ENCODE measurements at regions not wholly inside any gene's neighbourhood (a gene's known extent, or its start where the extent isn't known, plus 50 kb on each side); places are given as distances from the start of the nearest gene placed in this dataset.

DNA sequence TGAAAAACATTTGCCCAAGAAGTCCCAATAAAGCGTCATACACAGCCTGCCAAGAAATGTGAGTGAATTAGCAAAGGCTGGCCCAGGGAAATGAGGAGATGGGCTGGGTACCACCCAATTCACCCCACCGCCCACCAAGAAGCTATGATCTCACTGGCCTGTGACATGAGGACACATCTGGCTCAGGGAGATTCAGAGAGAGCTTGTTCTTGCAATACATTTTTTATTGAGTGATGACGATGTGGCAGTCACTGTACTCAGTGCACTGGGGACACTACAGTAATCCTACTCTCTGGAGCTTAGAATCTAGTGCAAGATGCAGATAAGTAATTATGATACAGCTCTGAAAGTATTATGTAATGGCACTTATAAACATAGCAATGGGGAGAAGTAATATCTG lies 64.6 kb upstream of the IGFBP2 start:
- no peak overlapping the region for H3K27ac ChIP-seq (ENCODE audit: extremely low read depth, low read depth, low read length)
- H3K9ac ChIP-seq (ENCODE audit: insufficient read depth in 1 of 2, low read depth in 2 of 2, low read length in 2 of 2), result no peak overlapping the region
- no peak overlapping the region for H2AFZ ChIP-seq (ENCODE audit: low read depth, low read length)
- intact Hi-C loops (cut with micrococcal nuclease) (no loop called here), in situ Hi-C loops (cut with MboI) (no loop called here)
- H3K36me3 ChIP-seq (ENCODE audit: control insufficient read depth, insufficient read depth, low read length), result no peaks in the 10 kb centered on the region
- H3K4me3 ChIP-seq, result no peak overlapping the region
- WGBS (ENCODE audit: insufficient coverage, low coverage, missing lambda C conversion rate), result 0% methylated on average over 3 of the region's 3 CpGs
- H3K79me2 ChIP-seq (ENCODE audit: control insufficient read depth, insufficient read depth, low read length), result no peaks in the 10 kb centered on the region
- DNase-seq (ENCODE audit: extremely low read depth in 1 of 4, low spot score in 3 of 4), result no peak
- ChIA-PET POLR2A (interaction anchor here (1.2 kb wide), 1 partner anchor 11 kb away, joined by 4 read pairs; no protein-coding TSS in a partner anchor), CTCF (ENCODE audit: low intra/inter-chr PET ratio) (no interaction called here)
- no peak for ATAC-seq
- TF ChIP-seq, protein P1, sequence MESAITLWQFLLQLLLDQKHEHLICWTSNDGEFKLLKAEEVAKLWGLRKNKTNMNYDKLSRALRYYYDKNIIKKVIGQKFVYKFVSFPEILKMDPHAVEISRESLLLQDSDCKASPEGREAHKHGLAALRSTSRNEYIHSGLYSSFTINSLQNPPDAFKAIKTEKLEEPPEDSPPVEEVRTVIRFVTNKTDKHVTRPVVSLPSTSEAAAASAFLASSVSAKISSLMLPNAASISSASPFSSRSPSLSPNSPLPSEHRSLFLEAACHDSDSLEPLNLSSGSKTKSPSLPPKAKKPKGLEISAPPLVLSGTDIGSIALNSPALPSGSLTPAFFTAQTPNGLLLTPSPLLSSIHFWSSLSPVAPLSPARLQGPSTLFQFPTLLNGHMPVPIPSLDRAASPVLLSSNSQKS (CRISPR knock-in tag; IDR thresholded peaks at IDR 0.05), result no peak
- TF ChIP-seq TAF7 (tag; IDR thresholded peaks at IDR 0.05), result no peak
- peaks cover 4 to 22% of the 10 kb centered on the region in 2 experiments; a peak in 3 of 5 replicates for H3K27me3 ChIP-seq (ENCODE audit: control insufficient read depth in 2 of 2, insufficient read depth in 2 of 2, low read length in 2 of 2)
- H3K4me2 ChIP-seq (ENCODE audit: insufficient read depth, low read length), result no peak overlapping the region
- FAIRE-seq, result no peak
- H3K9me1 ChIP-seq (ENCODE audit: control insufficient read depth, insufficient read depth, low read length), result no peaks in the 10 kb centered on the region
- H4K20me1 ChIP-seq (replicated peaks; ENCODE audit: control insufficient read depth, insufficient read depth, low read length), result no peaks in the 10 kb centered on the region
- H3K4me1 ChIP-seq (replicated peaks in 1 of 2; ENCODE audit: control insufficient read depth in 2 of 2, insufficient read depth in 2 of 2, low read length in 2 of 2), result no peaks in the 10 kb centered on the region
- H3K9me3 ChIP-seq (replicated peaks; ENCODE audit: control insufficient read depth, insufficient read depth, low read depth, low read length), result no peaks in the 10 kb centered on the region
- BruUV-seq (replicated peaks), result no TSS peak

DNA sequence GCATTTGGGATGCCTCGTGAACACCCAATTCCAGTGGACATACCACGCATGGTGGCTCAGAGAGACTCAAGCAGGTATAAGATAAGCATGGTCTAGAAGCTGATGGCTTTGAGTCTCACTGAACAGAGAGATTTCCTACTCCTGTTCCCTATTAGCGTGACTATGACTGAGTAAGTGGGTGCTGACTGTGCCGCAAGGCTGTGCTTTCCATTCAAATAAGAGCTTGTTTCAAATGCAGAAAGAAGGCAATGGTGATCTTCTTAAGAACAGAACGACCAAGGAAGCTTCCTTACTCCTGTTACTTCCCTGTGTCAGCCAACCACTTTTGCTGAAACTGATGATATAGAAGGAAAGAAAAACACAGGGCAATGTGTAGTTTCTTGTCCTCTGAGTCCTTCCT lies 63.5 kb upstream of the IGFBP2 start:
- Histone ChIP-seq H3K4me3 (no peak overlapping the region), H3K4me2 (ENCODE audit: insufficient read depth, low read length) (no peak overlapping the region), H4K20me1 (replicated peaks; ENCODE audit: control insufficient read depth, insufficient read depth, low read length) (no peaks in the 10 kb centered on the region), H3K4me1 (replicated peaks in 1 of 2; ENCODE audit: control insufficient read depth in 2 of 2, insufficient read depth in 2 of 2, low read length in 2 of 2) (no peaks in the 10 kb centered on the region), H3K9me1 (ENCODE audit: control insufficient read depth, insufficient read depth, low read length) (no peaks in the 10 kb centered on the region), H3K36me3 (ENCODE audit: control insufficient read depth, insufficient read depth, low read length) (no peaks in the 10 kb centered on the region), H3K9me3 (replicated peaks; ENCODE audit: control insufficient read depth, insufficient read depth, low read depth, low read length) (no peaks in the 10 kb centered on the region), H2AFZ (ENCODE audit: low read depth, low read length) (no peak overlapping the region), H3K27ac (ENCODE audit: extremely low read depth, low read depth, low read length) (no peak overlapping the region), H3K9ac (ENCODE audit: insufficient read depth in 1 of 2, low read depth in 2 of 2, low read length in 2 of 2) (no peak overlapping the region), H3K79me2 (ENCODE audit: control insufficient read depth, insufficient read depth, low read length) (no peaks in the 10 kb centered on the region), H3K27me3 (ENCODE audit: control insufficient read depth in 2 of 2, insufficient read depth in 2 of 2, low read length in 2 of 2) (peaks cover 4 to 22% of the 10 kb centered on the region in 2 experiments; a peak in 3 of 5 replicates)
- intact Hi-C loops (cut with micrococcal nuclease) (no loop called here), in situ Hi-C loops (cut with MboI) (no loop called here)
- no TSS peak for BruUV-seq (replicated peaks)
- DNase-seq (ENCODE audit: extremely low read depth in 1 of 4, low spot score in 3 of 4) (no peak), FAIRE-seq (no peak), ATAC-seq (no peak)
- no peak for TF ChIP-seq ILF3 (IDR thresholded peaks at IDR 0.05; ENCODE audit: borderline replicate concordance)
- no peak for TF ChIP-seq CBFA2T2 (conservative IDR thresholded peaks at IDR 0.05)
- TF ChIP-seq EGR1 (conservative IDR thresholded peaks at IDR 0.05), result no peak
- TF ChIP-seq ZBTB1 (CRISPR knock-in tag; IDR thresholded peaks at IDR 0.05; ENCODE audit: borderline replicate concordance, low read depth), result no peak
- no peak for TF ChIP-seq ZNF197 (CRISPR knock-in tag; IDR thresholded peaks at IDR 0.05; ENCODE audit: low read depth)
- no peak for TF ChIP-seq SMC3 (conservative IDR thresholded peaks at IDR 0.05; ENCODE audit: insufficient read depth, low read depth, low read length)
- CTCF ChIA-PET (ENCODE audit: low intra/inter-chr PET ratio), result no interaction called here
- WGBS (ENCODE audit: insufficient coverage, low coverage, missing lambda C conversion rate), result 0% methylated on average over 4 of the region's 5 CpGs
- POLR2A ChIA-PET, result no interaction called here
